DMS153 treated with DMSO at 0.1 percent for 48 hours (cell line): ENCODE measurements at regions not wholly inside any gene's neighbourhood (a gene's known extent, or its start where the extent isn't known, plus 50 kb on each side); places are given as distances from the start of the nearest gene placed in this dataset.

Experiments used
- DNase-seq: peaks from one replicate; lab custom pipeline; 2025; ENCODE audit not compliant: unreplicated experiment; lab: John Stamatoyannopoulos, UW

DNA sequence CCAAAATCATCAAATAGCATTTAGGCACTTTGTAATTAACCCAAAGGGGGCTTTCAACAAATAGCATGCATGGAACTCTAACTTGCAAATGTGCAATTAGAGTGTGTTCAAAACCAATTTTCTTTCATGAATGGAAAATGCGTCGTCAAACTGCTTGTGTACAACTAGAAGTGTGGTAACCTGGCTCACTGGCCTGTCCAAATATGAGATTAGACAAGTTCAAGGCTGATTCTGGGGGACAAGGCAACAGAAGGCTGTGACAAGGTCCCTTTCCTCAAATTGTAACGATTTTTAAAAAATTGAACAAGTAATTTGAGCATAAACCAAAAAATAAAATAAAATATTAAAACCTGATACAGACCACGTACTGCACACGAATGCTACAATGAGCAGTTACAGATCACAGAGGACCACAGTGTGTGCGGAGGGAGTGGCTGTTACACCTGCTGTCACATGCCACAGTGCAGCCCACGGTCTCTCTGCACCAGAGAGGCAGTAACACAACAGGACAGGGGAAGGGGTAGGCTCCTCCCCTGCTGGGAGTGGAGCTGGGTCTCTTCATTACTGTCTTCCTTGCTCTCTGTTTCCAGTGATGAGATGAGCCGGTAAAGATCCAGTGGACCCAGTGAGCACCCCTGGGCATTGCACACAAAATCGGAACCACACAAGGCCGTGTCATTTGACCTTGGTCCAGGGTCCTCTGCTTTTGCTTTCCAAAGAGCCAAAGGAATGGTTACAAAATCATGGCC lies 252.2 kb upstream of the PDE10A start:
- no peak for DNase-seq

DNA sequence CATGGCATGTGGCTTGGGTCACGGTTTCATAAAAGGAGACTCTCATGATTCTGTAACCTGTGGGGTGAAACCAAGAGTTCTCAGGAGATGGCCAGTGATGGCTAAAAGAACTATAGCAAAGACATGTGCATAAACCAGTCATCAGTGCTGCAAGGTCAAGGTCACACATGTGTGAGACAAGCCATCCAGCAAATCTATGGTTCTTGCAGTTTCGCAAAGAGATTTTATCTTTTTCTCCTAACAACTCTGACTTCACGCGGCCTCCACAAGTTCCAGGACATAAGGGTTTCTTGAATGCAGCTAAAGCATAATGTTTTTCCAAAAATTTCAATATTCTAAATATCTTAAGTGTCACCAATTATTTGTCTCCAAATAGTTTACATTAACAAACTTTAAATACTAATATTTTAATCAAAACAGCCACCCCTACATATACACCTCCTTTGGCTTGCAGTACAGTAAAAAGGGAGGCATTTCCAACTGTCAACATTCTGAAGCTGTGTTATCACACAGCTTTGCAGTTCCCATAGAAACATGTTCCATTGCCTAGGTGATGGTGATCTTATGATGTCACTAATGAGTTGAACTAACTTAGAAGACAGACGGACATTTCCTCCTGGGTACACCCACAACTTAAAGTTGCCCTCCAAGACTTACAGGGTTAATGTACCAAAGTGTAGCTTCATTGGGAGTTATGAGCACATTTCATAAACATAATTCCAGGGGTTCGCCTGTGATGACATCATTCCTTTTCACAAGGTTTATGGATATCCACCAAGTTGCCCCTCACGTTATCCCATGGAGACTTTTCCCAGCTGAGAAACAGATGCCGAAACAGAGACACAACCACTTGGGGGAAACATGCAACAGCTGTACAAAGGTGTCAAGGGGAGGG lies 250.9 kb upstream of the PDE10A start:
- DNase-seq = no peak

GRCh38 chr6:165910184-165910966 lies 247.3 kb upstream of the PDE10A start:
- no peak for DNase-seq

DNA sequence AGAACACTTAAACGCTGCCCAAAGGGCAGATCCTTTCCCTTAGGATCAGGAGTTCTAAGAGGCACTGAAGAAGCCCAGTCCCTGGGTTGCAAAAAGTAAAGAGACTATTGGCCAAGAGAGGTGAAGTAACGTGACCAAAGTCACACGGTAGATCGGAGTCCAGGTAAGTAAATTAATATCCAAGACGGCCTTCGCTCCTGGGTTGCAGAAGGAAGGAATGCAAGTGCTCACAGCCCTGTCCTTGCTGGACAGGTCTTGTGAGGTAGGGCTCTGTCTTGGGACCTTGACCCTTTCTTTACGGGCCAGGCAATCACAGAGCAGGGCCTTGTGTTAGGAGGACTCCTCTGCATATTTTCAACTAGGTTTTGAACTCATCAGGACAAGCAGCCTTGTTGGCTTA lies 243.7 kb upstream of the PDE10A start:
- DNase-seq = no peak

GRCh38 chr6:165905744-165906143 lies 242.7 kb upstream of the PDE10A start:
- no peak for DNase-seq

GRCh38 chr6:165900970-165901369 lies 237.9 kb upstream of the PDE10A start:
- DNase-seq = no peak

GRCh38 chr6:165899611-165900010 lies 236.6 kb upstream of the PDE10A start:
- DNase-seq = no peak

GRCh38 chr6:165895421-165896165 lies 232.6 kb upstream of the PDE10A start:
- no peak for DNase-seq

GRCh38 chr6:165894171-165894825 lies 231.3 kb upstream of the PDE10A start:
- DNase-seq = no peak

DNA sequence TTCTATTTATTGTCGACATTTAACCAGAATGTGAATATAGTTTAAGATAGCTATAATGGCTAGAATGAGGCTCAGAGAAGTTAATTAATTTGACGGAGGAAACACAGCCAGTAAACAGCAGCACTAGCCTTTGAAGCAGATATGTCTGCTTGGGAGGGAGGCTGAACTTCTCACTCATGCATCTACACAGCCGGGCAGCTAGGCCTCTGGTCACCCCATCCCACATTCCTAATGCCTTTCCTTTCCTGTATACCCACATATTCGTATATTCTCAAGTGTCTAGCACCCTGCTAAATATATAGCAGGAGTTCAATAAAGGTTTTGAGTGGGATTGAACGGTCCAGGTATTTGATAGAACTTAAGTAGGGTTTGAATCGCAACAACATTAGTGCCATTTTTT lies 230.4 kb upstream of the PDE10A start:
- DNase-seq = no peak

DNA sequence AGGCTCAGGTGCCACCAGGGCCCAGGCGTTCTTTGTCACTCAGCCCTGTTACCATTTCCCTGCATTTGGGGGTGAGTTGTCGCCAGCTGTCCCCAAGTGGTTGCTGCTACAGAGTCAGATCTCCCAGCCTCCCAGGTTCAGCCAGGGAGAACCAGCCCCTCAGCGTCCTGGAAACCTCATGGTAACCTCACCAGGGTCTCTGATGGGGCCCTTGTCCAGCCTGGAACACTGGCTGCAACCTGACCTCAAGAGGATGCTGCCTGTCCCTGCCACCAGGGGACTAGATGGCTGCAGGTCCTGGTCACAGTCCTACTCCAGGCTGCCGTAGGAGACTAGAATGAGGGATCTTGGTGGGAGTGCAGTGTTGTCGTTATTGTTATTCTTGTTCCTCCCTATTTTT lies 228.3 kb upstream of the PDE10A start:
- DNase-seq = no peak

- no peak for DNase-seq
These were observed 227.3 kb upstream of the PDE10A start for GRCh38 chr6:165890404-165890735.

- no peak for DNase-seq
These were observed 226.8 kb upstream of the PDE10A start for GRCh38 chr6:165889636-165890403.

- no peak for DNase-seq
These were observed 223.1 kb upstream of the PDE10A start for GRCh38 chr6:165886169-165886568.

DNA sequence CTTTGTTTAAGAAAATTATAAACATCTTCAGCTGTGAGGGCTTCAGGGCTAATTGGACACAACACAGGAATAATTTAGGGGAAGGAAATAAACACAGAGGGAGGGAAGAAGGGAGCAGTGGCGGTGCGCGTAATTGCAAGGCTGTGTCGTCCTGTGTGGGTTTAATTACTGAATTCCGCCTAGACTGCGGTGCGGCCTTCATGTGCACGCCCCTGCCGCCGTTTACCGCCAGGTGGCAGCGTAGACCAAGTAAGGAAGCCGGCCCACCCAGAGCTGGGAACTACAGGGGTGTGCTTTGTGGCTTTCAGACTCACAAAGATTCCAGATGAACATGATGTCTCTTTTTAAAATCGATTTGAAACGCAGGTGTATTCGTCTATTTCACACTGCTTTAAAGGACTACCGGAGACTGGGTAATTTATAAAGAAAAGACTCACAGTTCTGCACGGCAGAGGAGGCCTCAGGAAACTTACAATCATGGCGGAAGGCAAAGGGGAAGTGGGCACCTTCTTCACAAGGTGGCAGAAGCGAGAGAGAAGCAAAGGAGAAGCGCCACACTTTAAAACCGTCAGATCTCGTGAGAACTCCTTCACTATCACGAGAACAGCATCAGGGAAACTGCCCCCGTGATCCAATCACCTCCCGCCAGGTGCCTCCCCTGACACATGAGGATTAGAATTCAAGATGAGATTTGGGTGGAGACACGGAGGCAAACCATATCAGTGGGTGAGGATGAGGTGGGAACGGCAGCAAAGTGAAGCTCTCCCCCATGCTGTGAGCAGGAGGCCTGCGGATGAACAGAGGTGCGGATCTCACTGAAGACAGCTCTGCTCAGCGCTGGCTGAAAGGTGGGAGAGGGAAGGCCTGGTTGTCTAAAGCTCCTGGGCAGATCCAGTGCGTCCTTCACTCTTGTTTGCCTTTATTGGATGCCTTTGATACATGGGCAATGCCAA lies 222.0 kb upstream of the PDE10A start:
- DNase-seq = peak; percentile 6

DNA sequence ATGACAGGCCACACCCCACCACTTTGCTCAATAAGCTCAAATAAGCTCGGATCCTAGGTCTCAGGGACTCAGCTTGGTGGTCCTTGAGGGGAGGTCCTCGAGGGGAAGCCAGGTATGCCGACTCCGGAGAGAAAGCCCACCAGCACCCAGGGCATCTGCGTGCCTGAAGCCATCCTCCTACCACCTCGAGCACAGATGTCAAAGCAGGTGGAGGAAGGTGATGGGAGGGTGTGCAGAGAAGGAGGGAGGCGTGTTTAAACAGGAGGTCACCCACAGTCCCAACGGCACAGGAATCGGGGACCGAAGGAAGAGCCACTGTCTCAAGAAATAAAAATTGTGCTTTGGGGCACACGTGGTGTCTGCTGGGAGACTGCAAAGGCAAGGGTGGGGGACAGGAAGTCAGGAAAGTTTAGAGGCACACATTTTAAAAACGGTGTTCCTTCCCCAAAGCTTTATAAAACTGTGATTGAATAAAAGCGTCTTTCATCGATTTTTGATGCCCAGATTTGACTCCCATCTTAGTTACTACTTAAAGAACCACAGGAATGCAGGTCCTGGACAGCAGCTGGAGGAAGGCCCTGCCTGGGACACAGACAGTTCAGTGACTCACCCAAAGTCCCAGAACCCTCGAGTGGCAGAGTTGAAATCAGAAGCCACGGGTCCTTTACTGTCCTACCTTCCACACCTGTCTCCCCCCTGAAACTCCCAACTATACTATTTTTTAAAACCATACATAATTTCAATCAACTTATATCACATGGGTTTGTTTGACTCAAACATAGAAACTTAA lies 221.0 kb upstream of the PDE10A start:
- no peak for DNase-seq

- no peak for DNase-seq
These were observed 218.8 kb upstream of the PDE10A start for GRCh38 chr6:165881806-165882205.

DNA sequence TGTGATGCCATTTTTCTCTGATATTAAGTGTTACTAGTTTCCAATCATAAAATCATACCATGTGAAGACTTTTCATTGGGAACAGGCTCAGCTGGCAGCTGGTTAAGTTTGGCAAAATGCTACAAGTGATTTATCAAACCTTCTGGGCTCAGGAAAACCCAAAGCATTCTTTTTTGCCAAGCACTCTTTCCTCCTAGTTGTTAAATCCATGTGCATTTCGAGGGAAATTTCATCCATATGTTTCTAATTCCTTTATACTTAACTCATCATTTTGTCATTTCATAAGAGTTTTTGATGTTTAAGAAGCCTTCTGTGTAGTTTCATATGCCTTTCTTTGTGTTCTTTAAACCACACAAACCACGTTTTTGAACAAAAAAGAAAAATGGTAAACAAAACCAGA lies 217.6 kb upstream of the PDE10A start:
- DNase-seq = no peak
